NOMO-1 (cell line): ENCODE measurements at regions not wholly inside any gene's neighbourhood (a gene's known extent, or its start where the extent isn't known, plus 50 kb on each side); places are given as distances from the start of the nearest gene placed in this dataset.
"Not testable (repeated sequence)": the region's sequence is repeated elsewhere in the genome, so short reads cannot be mapped to it uniquely, and the experiment has no call there.

Experiments used
- DNase-seq, 2 experiments: peaks; one replicate each; lab custom pipeline; 2025; ENCODE audit not compliant: unreplicated experiment in 2 of 2; lab: John Stamatoyannopoulos, UW

- DNase-seq = no peak
Measured at GRCh38 chr4:133598779-133599178, 449.7 kb downstream of the PCDH10 start.

GRCh38 chr4:133597251-133597650 lies 448.2 kb downstream of the PCDH10 start:
- DNase-seq = no peak

- DNase-seq = no peak
Measured at GRCh38 chr4:133596459-133596858, 447.4 kb downstream of the PCDH10 start.

- no peak for DNase-seq
Measured at GRCh38 chr4:133594390-133595207, 445.5 kb downstream of the PCDH10 start.

- no peak for DNase-seq
Measured at GRCh38 chr4:133593764-133594163, 444.7 kb downstream of the PCDH10 start.

- no peak for DNase-seq
Measured at GRCh38 chr4:133592591-133592990, 443.5 kb downstream of the PCDH10 start.

- DNase-seq = no peak
Measured at GRCh38 chr4:133592106-133592505, 443.0 kb downstream of the PCDH10 start.

GRCh38 chr4:133588306-133588705 lies 439.2 kb downstream of the PCDH10 start:
- no peak for DNase-seq

- no peak for DNase-seq
Measured at GRCh38 chr4:133585323-133585722, 436.2 kb downstream of the PCDH10 start.

GRCh38 chr4:133584714-133585113 lies 435.6 kb downstream of the PCDH10 start:
- no peak for DNase-seq

GRCh38 chr4:133581996-133582619 lies 433.0 kb downstream of the PCDH10 start:
- DNase-seq = no peak

- DNase-seq = no peak
Measured at GRCh38 chr4:133574248-133574647, 425.2 kb downstream of the PCDH10 start.

GRCh38 chr4:133565379-133565778 lies 416.3 kb downstream of the PCDH10 start:
- DNase-seq = no peak

GRCh38 chr4:133559987-133560386 lies 410.9 kb downstream of the PCDH10 start:
- DNase-seq = no peak

GRCh38 chr4:133555671-133556070 lies 406.6 kb downstream of the PCDH10 start:
- no peak for DNase-seq

- no peak for DNase-seq
Measured at GRCh38 chr4:133550436-133550835, 401.3 kb downstream of the PCDH10 start.

GRCh38 chr4:133544097-133544496 lies 395.0 kb downstream of the PCDH10 start:
- DNase-seq = no peak

- DNase-seq = no peak
Measured at GRCh38 chr4:133537780-133538281, 388.7 kb downstream of the PCDH10 start.

- DNase-seq = not testable (repeated sequence)
Measured at GRCh38 chr4:133534224-133534623, 385.1 kb downstream of the PCDH10 start.

GRCh38 chr4:133524369-133524768 lies 375.3 kb downstream of the PCDH10 start:
- no peak for DNase-seq

- no peak for DNase-seq
Measured at GRCh38 chr4:133513901-133514300, 364.8 kb downstream of the PCDH10 start.

GRCh38 chr4:133498149-133498548 lies 349.1 kb downstream of the PCDH10 start:
- no peak for DNase-seq
